ENCODE measurements at regions not wholly inside any gene's neighbourhood (a gene's known extent, or its start where the extent isn't known, plus 50 kb on each side); places are given as distances from the start of the nearest gene placed in this dataset.

DNA sequence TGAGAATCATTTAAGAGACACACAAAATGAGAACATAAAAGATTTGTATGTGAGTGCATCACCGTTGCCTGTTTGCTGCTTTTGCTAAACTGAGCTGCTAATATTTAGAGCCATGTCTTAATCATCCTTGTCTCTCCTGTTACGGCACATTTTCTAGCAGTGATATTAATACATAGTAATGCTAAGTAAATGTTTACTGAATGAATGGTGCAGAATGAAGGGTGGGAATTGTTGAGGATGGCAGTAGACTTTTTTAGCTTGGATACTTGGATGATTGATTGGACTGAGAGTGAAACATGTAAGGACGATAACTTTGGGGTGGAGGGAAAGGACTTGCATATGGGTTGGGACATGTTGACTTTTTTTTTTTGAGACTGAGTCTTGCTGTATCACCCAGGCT, 102.3 kb upstream of the ABCA1 start:
- Histone ChIP-seq H3K4me3 (no peak overlapping the region), H3K27ac (no peak overlapping the region), H3K4me1 (peaks cover 0 to 7% (median 1%) of the 10 kb centered on the region in 4 donors), H3K27me3 (no peaks in the 10 kb centered on the region), H3K36me3 (no peaks in the 10 kb centered on the region), H3K9me3 (no peaks in the 10 kb centered on the region)
- TF ChIP-seq POLR2A (IDR thresholded peaks at IDR 0.05) (no peak), POLR2AphosphoS5 (IDR thresholded peaks at IDR 0.05) (no peak), EP300 (IDR thresholded peaks at IDR 0.05; ENCODE audit: low read depth) (no peak)
- TF ChIP-seq, protein P1, sequence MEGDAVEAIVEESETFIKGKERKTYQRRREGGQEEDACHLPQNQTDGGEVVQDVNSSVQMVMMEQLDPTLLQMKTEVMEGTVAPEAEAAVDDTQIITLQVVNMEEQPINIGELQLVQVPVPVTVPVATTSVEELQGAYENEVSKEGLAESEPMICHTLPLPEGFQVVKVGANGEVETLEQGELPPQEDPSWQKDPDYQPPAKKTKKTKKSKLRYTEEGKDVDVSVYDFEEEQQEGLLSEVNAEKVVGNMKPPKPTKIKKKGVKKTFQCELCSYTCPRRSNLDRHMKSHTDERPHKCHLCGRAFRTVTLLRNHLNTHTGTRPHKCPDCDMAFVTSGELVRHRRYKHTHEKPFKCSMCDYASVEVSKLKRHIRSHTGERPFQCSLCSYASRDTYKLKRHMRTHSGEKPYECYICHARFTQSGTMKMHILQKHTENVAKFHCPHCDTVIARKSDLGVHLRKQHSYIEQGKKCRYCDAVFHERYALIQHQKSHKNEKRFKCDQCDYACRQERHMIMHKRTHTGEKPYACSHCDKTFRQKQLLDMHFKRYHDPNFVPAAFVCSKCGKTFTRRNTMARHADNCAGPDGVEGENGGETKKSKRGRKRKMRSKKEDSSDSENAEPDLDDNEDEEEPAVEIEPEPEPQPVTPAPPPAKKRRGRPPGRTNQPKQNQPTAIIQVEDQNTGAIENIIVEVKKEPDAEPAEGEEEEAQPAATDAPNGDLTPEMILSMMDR (IDR thresholded peaks at IDR 0.05): no peak
- WGBS, 2 donors (ENCODE audit: low coverage in 1 of 2): 93 to 95% methylated on average over 3 of the region's 3 CpGs
- no peak for DNase-seq
- in situ Hi-C loops (cut with MboI; ENCODE audit: low pct_ligation_motif_present in 1 of 4, low pct_unique_long_range_greater_than_20kb in 1 of 4, low sequenced_read_pairs in 3 of 4) (no loop called here), intact Hi-C loops (cut with DNase I; ENCODE audit: low total_unique reads) (no loop called here)

- TF ChIP-seq, protein P1 (IDR thresholded peaks at IDR 0.05): no peak
- TF ChIP-seq EP300 (IDR thresholded peaks at IDR 0.05; ENCODE audit: low read depth) (no peak), POLR2AphosphoS5 (IDR thresholded peaks at IDR 0.05) (no peak), POLR2A (IDR thresholded peaks at IDR 0.05) (no peak)
- Histone ChIP-seq H3K4me1 (peaks cover 0 to 19% (median 5%) of the 10 kb centered on the region in 4 donors), H3K36me3 (no peaks in the 10 kb centered on the region), H3K4me3 (no peak overlapping the region), H3K27ac (no peak overlapping the region), H3K27me3 (no peaks in the 10 kb centered on the region), H3K9me3 (no peaks in the 10 kb centered on the region)
- intact Hi-C loops (cut with DNase I; ENCODE audit: low total_unique reads) (no loop called here), in situ Hi-C loops (cut with MboI; ENCODE audit: low pct_ligation_motif_present in 1 of 4, low pct_unique_long_range_greater_than_20kb in 1 of 4, low sequenced_read_pairs in 3 of 4) (no loop called here)
- DNase-seq: no peak
- 73 to 83% methylated on average over 1 of the region's 1 CpG for WGBS, 2 donors (ENCODE audit: low coverage in 1 of 2)
Observed at GRCh38 chr9:105037139-105037538, 109.2 kb upstream of the ABCA1 start.

DNA sequence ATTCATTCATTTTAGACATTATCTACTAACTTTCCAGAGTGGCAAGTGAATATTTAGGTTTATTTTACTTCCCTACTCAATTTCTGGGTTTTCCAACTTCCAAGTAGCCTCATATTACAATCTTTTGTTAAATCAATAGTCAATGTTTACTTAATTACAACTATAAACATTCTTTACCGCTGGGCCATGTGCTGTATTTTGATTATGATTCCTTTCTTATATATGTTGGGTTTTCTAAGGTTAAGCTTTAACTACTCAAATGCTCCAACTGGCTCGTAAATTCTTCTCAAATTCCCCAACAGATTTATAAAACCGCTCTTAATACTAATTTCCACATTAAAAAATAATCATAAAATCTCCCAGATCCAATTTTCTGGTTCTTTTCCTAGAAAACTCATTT, 110.1 kb upstream of the ABCA1 start:
- 46 to 54% methylated on average over 2 to 3 of the region's 3 CpGs for WGBS, 2 donors (ENCODE audit: low coverage in 1 of 2)
- DNase-seq: no peak
- peaks cover 0 to 19% (median 5%) of the 10 kb centered on the region in 4 donors for H3K4me1 ChIP-seq
- intact Hi-C loops (cut with DNase I; ENCODE audit: low total_unique reads): no loop called here
- H3K4me3 ChIP-seq: no peak overlapping the region
- no peak for TF ChIP-seq POLR2AphosphoS5 (IDR thresholded peaks at IDR 0.05)
- TF ChIP-seq EP300 (IDR thresholded peaks at IDR 0.05; ENCODE audit: low read depth): no peak
- TF ChIP-seq, protein P1 (IDR thresholded peaks at IDR 0.05): no peak
- no peak for TF ChIP-seq POLR2A (IDR thresholded peaks at IDR 0.05)
- in situ Hi-C loops (cut with MboI; ENCODE audit: low pct_ligation_motif_present in 1 of 4, low pct_unique_long_range_greater_than_20kb in 1 of 4, low sequenced_read_pairs in 3 of 4): no loop called here
- no peak overlapping the region for H3K27ac ChIP-seq
- H3K9me3 ChIP-seq: no peaks in the 10 kb centered on the region
- H3K36me3 ChIP-seq: no peaks in the 10 kb centered on the region
- no peaks in the 10 kb centered on the region for H3K27me3 ChIP-seq

GRCh38 chr9:105039175-105039799, 111.3 kb upstream of the ABCA1 start:
- TF ChIP-seq, protein P1 (IDR thresholded peaks at IDR 0.05): no peak
- no peak for TF ChIP-seq POLR2AphosphoS5 (IDR thresholded peaks at IDR 0.05)
- no peak for TF ChIP-seq POLR2A (IDR thresholded peaks at IDR 0.05)
- TF ChIP-seq EP300 (IDR thresholded peaks at IDR 0.05; ENCODE audit: low read depth): no peak
- no peaks in the 10 kb centered on the region for H3K9me3 ChIP-seq
- H3K27me3 ChIP-seq: no peaks in the 10 kb centered on the region
- WGBS, 2 donors (ENCODE audit: low coverage in 1 of 2): 39 to 43% methylated on average over 2 to 3 of the region's 3 CpGs
- DNase-seq: no peak
- intact Hi-C loops (cut with DNase I; ENCODE audit: low total_unique reads) (no loop called here), in situ Hi-C loops (cut with MboI; ENCODE audit: low pct_ligation_motif_present in 1 of 4, low pct_unique_long_range_greater_than_20kb in 1 of 4, low sequenced_read_pairs in 3 of 4) (no loop called here)
- no peak overlapping the region for H3K4me3 ChIP-seq
- peaks cover 0 to 19% (median 5%) of the 10 kb centered on the region in 4 donors for H3K4me1 ChIP-seq
- no peaks in the 10 kb centered on the region for H3K36me3 ChIP-seq
- H3K27ac ChIP-seq: no peak overlapping the region
